Coronary artery (tissue), 2 donors: ENCODE measurements at regions not wholly inside any gene's neighbourhood (a gene's known extent, or its start where the extent isn't known, plus 50 kb on each side); places are given as distances from the start of the nearest gene placed in this dataset.

Experiments used
- DNase-seq: peaks from one replicate; pipeline ENCODE4 v3.0.0-alpha.2; 2017; ENCODE audit warnings: low spot score
- H3K27ac ChIP-seq, 2 donors: fragments of 200-600 bp; sonication (generic); one replicate each; pipeline ENCODE4 v1.5.1; 2016 to 2019
- H3K4me3 ChIP-seq: fragments of 200-600 bp; sonication (generic); 2 replicates; pipeline ENCODE4 v1.5.1; 2016; ENCODE audit warnings: mild to moderate bottlenecking, moderate library complexity
- TF ChIP-seq, protein P1 (sequence below): fragments of 200-600 bp; sonication (generic); IDR thresholded peaks from one replicate; pipeline ENCODE4 v1.5.1; 2019; ENCODE audit warnings: antibody characterized with exemption

DNA sequence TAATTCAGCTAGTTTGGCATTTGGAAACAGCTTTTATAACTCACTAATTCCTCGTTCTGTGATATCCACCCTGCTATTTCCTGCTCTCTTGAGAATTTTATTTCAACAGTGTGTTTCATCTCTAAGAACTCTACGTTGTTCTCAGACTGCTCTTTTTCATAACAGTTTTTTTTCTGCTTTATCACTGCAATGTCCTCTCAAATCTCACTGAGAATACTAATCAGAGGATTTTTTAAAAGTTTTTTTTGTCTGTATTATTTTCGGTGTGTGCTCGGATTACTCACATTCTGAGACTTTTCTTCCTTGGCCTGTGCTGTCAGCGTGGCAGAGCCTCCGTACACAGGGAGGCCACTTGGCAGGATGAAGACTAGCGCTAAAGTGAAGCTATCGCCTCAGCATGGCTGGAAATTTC is 59.4 kb upstream of the NEO1 start:
- H3K4me3 ChIP-seq = peak overlapping the region; percentile 16
- no peak for DNase-seq
- H3K27ac ChIP-seq = peak overlapping the region; percentile 54 to 85
- TF ChIP-seq, protein P1, sequence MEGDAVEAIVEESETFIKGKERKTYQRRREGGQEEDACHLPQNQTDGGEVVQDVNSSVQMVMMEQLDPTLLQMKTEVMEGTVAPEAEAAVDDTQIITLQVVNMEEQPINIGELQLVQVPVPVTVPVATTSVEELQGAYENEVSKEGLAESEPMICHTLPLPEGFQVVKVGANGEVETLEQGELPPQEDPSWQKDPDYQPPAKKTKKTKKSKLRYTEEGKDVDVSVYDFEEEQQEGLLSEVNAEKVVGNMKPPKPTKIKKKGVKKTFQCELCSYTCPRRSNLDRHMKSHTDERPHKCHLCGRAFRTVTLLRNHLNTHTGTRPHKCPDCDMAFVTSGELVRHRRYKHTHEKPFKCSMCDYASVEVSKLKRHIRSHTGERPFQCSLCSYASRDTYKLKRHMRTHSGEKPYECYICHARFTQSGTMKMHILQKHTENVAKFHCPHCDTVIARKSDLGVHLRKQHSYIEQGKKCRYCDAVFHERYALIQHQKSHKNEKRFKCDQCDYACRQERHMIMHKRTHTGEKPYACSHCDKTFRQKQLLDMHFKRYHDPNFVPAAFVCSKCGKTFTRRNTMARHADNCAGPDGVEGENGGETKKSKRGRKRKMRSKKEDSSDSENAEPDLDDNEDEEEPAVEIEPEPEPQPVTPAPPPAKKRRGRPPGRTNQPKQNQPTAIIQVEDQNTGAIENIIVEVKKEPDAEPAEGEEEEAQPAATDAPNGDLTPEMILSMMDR = no peak

DNA sequence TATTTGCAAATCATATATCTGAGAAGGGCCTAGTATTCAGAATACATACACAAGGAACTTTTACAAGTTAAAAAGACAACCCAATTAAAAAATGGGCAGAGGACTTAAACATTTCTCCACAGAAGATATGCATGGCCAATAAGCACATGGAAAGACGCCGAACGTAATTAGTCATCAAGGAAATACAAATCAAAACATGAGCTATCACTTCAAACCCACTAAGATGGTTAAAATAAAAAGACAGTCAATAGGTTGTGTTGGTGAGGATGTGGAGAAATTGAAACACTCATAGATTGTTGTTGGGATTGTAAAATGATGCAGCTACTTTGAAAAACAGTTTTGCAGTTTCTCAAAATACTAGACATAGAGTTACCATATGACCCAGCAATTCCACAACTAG is 61.2 kb upstream of the NEO1 start:
- Histone ChIP-seq H3K27ac (no peak overlapping the region), H3K4me3 (no peak overlapping the region)
- TF ChIP-seq, protein P1 = no peak
- no peak for DNase-seq

DNA sequence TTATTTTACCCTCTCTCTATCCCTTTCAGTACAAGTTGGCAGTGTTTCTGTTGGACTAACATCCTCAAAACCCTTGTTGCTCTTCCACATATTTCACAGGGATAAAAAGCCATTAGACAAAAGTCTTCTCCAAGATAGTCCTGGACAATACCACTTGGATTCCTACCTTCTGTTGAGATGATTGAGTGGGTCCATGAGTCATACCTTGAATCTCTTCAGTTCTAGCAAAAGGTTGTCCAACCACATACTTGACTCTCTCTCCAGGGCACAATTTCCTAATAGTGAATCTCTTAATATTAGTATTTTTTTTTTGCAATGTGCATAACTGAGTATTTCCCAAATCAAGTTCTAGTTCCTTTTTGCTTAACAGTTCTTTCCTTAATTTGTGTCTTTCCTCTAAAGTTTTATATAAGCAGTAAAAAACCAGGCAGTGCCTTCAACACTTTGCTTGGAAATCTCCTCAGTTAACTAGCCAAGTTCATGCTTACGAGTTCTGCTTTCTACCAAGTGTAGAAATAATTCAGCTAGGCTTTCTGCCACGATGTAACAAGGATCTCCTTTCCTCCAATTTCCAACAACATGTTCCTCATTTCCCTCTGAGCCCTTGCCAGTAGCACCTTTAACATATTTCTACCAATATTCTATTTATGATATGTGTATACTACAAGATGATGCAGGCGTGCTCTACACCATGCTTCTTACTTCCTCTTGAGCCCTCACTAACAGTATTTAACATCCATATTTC is 68.3 kb upstream of the NEO1 start:
- no peak overlapping the region for H3K27ac ChIP-seq
- no peak for DNase-seq
- TF ChIP-seq, protein P1 = no peak
- H3K4me3 ChIP-seq = no peak overlapping the region

DNA sequence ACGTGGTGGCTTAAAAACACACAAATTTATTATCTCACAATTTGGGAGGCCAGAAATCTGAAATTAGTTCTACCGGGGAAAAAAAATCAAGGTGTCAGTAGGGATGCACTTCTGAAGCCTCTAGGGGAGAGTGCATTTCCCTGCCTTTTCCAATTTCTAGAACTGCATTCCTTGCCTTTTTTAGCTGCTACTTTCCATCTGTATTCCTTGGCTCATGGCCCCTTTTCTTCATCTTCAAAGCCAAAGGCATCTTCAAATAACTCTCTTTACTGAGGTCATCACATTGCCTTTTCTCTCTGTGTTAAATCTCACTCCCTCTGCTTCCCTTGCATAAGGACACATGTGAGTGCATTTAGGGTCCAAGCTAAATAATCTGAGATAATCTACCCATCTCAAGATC is 69.5 kb upstream of the NEO1 start:
- Histone ChIP-seq H3K27ac (no peak overlapping the region), H3K4me3 (no peak overlapping the region)
- TF ChIP-seq, protein P1 = no peak
- DNase-seq = no peak

DNA sequence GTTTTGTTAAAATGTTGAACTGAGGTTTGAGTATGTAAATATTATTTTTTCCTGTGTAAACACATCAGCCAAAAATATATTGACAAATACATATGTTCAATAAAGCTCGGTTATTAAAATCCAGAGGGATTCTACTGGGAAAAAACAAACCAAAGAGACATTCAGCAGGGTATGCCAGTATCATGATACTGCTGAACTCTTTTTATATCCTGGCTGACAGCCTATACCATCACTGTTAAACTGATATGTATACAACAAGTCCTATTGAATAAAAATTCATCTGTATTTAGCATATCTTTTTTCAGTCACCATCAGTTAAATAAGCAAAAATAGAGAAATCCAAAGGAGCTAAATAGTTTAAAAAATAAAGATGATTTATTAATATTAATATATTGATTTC is 71.6 kb upstream of the NEO1 start:
- Histone ChIP-seq H3K27ac (no peak overlapping the region), H3K4me3 (no peak overlapping the region)
- TF ChIP-seq, protein P1 = no peak
- DNase-seq = no peak

DNA sequence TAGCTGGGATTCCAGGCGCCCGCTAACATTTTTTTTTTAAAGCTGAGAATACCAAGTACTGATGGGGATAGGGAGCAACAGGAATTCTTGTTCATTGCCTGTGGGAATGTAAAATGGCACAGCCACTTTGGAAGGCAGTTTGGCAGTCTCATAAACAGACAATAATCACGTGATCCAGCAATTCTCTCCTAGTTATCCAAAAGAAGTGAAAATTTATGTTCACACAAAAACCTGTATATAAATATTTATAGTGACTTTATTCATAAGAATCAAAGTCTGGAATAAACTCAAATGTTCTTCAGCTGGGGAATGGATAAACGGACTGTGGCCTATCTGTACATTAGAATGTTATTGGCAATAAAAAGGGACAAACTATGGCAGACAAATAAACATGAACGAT is 72.5 kb upstream of the NEO1 start:
- Histone ChIP-seq H3K4me3 (no peak overlapping the region), H3K27ac (no peak overlapping the region)
- DNase-seq = no peak
- TF ChIP-seq, protein P1 = no peak

DNA sequence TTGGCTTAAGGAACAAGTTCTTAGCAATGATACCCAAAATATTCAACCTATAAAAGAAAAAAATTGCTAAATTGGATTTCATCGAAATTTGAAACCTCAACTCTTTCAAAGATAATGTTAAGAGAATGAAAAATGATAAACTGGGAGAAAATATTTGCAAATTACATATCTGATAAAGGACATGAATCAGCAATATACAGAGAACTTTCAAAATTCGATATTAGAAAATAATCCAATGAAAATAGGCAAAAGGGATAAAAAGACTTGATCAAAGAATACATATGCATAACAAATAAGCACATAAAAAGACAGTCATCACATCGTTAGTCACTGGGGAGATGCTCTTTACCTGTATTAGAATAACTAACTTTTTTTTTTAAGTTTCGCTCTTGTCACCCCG is 73.0 kb upstream of the NEO1 start:
- DNase-seq = no peak
- TF ChIP-seq, protein P1 = no peak
- H3K27ac ChIP-seq = no peak overlapping the region
- H3K4me3 ChIP-seq = no peak overlapping the region
